SK-N-SH treated with all-trans-retinoic acid at 6 μM for 48 hours (cell line): ENCODE measurements at regions not wholly inside any gene's neighbourhood (a gene's known extent, or its start where the extent isn't known, plus 50 kb on each side); places are given as distances from the start of the nearest gene placed in this dataset.

Source experiments
- ATAC-seq: fragments of 200-7000 bp; cut with Tn5 transposase; 3 replicates; pipeline ENCODE4 v1.9.1; 2020; ENCODE audit warnings: mild to moderate bottlenecking, moderate library complexity
- ARNTL ChIP-seq: fragments of 450-650 bp; formaldehyde crosslinking; IDR thresholded peaks from 2 replicates; pipeline ENCODE4 v1.5.0; 2020; ENCODE audit warnings: low read depth, mild to moderate bottlenecking, moderate library complexity, borderline replicate concordance
- CSDC2 ChIP-seq: fragments of 250-450 bp; sonication (Bioruptor Pico); IDR thresholded peaks from 2 replicates; pipeline ENCODE4 v1.5.0; 2020; ENCODE audit warnings: mild to moderate bottlenecking, moderate library complexity
- ESRRG ChIP-seq: fragments of 250-450 bp; sonication (Bioruptor Pico); IDR thresholded peaks from 2 replicates; pipeline ENCODE4 v1.6.1; 2021; ENCODE audit warnings: mild to moderate bottlenecking
- GLIS3 ChIP-seq: fragments of 250-450 bp; sonication (Bioruptor Pico); IDR thresholded peaks from 2 replicates; pipeline ENCODE4 v1.5.0; 2020; ENCODE audit warnings: mild to moderate bottlenecking, moderate library complexity
- ISL1 ChIP-seq: fragments of 250-450 bp; sonication (Bioruptor Pico); IDR thresholded peaks from 2 replicates; pipeline ENCODE4 v2.1.2; 2022; ENCODE audit warnings: mild to moderate bottlenecking, moderate library complexity
- PPARA ChIP-seq: fragments of 250-450 bp; sonication (Bioruptor Pico); IDR thresholded peaks from 2 replicates; pipeline ENCODE4 v1.5.0; 2020; ENCODE audit warnings: mild to moderate bottlenecking, borderline replicate concordance
- SNAI2 ChIP-seq: fragments of 250-450 bp; sonication (Bioruptor Pico); IDR thresholded peaks from 2 replicates; pipeline ENCODE4 v1.5.0; 2020; ENCODE audit warnings: mild to moderate bottlenecking, moderate library complexity
- TCF4 ChIP-seq: fragments of 250-450 bp; sonication (Bioruptor Pico); IDR thresholded peaks from 2 replicates; pipeline ENCODE4 v1.8.0; 2021; ENCODE audit warnings: mild to moderate bottlenecking, moderate library complexity, borderline replicate concordance
- TOX ChIP-seq: fragments of 250-450 bp; sonication (Bioruptor Pico); IDR thresholded peaks from 2 replicates; pipeline ENCODE4 v1.8.0; 2021; ENCODE audit warnings: mild to moderate bottlenecking, moderate library complexity, borderline replicate concordance
- ZC3H10 ChIP-seq: fragments of 250-450 bp; sonication (Bioruptor Pico); IDR thresholded peaks from 2 replicates; pipeline ENCODE4 v1.5.1; 2021; ENCODE audit warnings: mild to moderate bottlenecking, moderate library complexity
- ZFP3 ChIP-seq: fragments of 250-450 bp; sonication (Bioruptor Pico); IDR thresholded peaks from 2 replicates; pipeline ENCODE4 v1.5.0; 2020; ENCODE audit warnings: mild to moderate bottlenecking, moderate library complexity
- ZFP30 ChIP-seq: fragments of 450-650 bp; formaldehyde crosslinking; IDR thresholded peaks from 2 replicates; pipeline ENCODE4 v1.5.0; 2022; ENCODE audit warnings: mild to moderate bottlenecking, moderate library complexity
- ZNF565 ChIP-seq: fragments of 450-650 bp; formaldehyde crosslinking; conservative IDR thresholded peaks from 2 replicates; pipeline ENCODE4 v1.5.0; 2020; ENCODE audit warnings: low read depth, mild to moderate bottlenecking, moderate library complexity
- ZNF70 ChIP-seq: fragments of 450-650 bp; formaldehyde crosslinking; IDR thresholded peaks from 2 replicates; pipeline ENCODE4 v1.5.0; 2020; ENCODE audit warnings: mild to moderate bottlenecking, moderate library complexity
- ZNF8 ChIP-seq: fragments of 450-650 bp; formaldehyde crosslinking; IDR thresholded peaks from 2 replicates; pipeline ENCODE4 v1.5.0; 2020; ENCODE audit warnings: mild to moderate bottlenecking, moderate library complexity
- TF ChIP-seq, protein P1 (sequence below): fragments of 250-450 bp; sonication (Bioruptor Pico); IDR thresholded peaks from 2 replicates; pipeline ENCODE4 v1.5.1; 2020; ENCODE audit warnings: low read depth, mild to moderate bottlenecking, moderate library complexity
- TF ChIP-seq, protein P2 (sequence below): fragments of 250-450 bp; sonication (Bioruptor Pico); IDR thresholded peaks from 2 replicates; pipeline ENCODE4 v1.8.0; 2020; ENCODE audit warnings: mild to moderate bottlenecking, moderate library complexity, borderline replicate concordance
- TF ChIP-seq, protein P3 (sequence below): fragments of 250-450 bp; sonication (Bioruptor Pico); IDR thresholded peaks from 2 replicates; pipeline ENCODE4 v1.5.0; 2020; ENCODE audit warnings: mild to moderate bottlenecking, moderate library complexity
- TF ChIP-seq, protein P4 (sequence below): fragments of 250-450 bp; sonication (Bioruptor Pico); IDR thresholded peaks from 2 replicates; pipeline ENCODE4 v1.5.1; 2021; ENCODE audit warnings: mild to moderate bottlenecking, moderate library complexity
- TF ChIP-seq, protein P5 (sequence below): fragments of 250-450 bp; sonication (Bioruptor Pico); IDR thresholded peaks from 2 replicates; pipeline ENCODE4 v1.8.0; 2021; ENCODE audit warnings: low read depth, mild to moderate bottlenecking, moderate library complexity, borderline replicate concordance

DNA sequence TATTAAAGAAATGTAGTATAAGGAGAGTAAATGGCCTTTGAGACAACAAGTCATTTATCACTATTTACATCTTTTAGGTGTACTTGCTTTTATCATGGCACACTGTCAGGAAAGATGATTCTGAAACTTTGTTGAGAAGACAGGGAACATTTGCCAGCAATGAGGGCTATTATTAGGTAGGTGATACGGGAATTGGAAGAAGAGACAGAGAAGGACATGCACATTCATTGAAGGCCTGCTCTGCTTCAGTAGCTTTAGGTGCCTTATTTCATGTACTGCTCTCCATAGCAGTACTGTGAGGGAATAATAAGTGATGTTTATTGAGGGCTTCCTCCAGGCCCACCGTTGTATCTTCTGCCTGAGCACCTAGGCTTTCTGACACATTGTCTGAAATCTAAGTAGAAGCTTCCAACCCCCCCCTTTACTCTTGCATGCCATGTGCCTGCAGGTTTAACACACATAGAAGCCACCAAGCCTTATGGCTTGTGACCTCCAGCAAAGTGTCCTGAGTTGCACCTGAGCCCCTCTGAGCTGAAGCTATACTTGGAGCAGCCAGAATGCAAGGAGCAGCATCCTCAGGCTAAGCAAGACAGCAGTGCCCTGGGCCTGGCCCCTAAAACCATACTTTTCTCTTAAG, 275.2 kb upstream of the VLDLR start:
- TF ChIP-seq ESRRG (CRISPR knock-in tag) (no peak), ZFP3 (CRISPR knock-in tag) (no peak), ZFP30 (CRISPR knock-in tag) (no peak), PPARA (no peak), ZNF8 (no peak), TCF4 (CRISPR knock-in tag) (no peak), CSDC2 (CRISPR knock-in tag) (no peak), ISL1 (CRISPR knock-in tag) (no peak)
- TF ChIP-seq, protein P1, sequence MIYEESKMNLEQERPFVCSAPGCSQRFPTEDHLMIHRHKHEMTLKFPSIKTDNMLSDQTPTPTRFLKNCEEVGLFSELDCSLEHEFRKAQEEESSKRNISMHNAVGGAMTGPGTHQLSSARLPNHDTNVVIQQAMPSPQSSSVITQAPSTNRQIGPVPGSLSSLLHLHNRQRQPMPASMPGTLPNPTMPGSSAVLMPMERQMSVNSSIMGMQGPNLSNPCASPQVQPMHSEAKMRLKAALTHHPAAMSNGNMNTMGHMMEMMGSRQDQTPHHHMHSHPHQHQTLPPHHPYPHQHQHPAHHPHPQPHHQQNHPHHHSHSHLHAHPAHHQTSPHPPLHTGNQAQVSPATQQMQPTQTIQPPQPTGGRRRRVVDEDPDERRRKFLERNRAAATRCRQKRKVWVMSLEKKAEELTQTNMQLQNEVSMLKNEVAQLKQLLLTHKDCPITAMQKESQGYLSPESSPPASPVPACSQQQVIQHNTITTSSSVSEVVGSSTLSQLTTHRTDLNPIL = no peak
- TF ChIP-seq, protein P2, sequence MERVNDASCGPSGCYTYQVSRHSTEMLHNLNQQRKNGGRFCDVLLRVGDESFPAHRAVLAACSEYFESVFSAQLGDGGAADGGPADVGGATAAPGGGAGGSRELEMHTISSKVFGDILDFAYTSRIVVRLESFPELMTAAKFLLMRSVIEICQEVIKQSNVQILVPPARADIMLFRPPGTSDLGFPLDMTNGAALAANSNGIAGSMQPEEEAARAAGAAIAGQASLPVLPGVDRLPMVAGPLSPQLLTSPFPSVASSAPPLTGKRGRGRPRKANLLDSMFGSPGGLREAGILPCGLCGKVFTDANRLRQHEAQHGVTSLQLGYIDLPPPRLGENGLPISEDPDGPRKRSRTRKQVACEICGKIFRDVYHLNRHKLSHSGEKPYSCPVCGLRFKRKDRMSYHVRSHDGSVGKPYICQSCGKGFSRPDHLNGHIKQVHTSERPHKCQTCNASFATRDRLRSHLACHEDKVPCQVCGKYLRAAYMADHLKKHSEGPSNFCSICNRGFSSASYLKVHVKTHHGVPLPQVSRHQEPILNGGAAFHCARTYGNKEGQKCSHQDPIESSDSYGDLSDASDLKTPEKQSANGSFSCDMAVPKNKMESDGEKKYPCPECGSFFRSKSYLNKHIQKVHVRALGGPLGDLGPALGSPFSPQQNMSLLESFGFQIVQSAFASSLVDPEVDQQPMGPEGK (CRISPR knock-in tag) = no peak
- TF ChIP-seq, protein P3, sequence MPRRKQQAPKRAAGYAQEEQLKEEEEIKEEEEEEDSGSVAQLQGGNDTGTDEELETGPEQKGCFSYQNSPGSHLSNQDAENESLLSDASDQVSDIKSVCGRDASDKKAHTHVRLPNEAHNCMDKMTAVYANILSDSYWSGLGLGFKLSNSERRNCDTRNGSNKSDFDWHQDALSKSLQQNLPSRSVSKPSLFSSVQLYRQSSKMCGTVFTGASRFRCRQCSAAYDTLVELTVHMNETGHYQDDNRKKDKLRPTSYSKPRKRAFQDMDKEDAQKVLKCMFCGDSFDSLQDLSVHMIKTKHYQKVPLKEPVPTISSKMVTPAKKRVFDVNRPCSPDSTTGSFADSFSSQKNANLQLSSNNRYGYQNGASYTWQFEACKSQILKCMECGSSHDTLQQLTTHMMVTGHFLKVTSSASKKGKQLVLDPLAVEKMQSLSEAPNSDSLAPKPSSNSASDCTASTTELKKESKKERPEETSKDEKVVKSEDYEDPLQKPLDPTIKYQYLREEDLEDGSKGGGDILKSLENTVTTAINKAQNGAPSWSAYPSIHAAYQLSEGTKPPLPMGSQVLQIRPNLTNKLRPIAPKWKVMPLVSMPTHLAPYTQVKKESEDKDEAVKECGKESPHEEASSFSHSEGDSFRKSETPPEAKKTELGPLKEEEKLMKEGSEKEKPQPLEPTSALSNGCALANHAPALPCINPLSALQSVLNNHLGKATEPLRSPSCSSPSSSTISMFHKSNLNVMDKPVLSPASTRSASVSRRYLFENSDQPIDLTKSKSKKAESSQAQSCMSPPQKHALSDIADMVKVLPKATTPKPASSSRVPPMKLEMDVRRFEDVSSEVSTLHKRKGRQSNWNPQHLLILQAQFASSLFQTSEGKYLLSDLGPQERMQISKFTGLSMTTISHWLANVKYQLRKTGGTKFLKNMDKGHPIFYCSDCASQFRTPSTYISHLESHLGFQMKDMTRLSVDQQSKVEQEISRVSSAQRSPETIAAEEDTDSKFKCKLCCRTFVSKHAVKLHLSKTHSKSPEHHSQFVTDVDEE (CRISPR knock-in tag) = no peak
- no peak for ATAC-seq

DNA sequence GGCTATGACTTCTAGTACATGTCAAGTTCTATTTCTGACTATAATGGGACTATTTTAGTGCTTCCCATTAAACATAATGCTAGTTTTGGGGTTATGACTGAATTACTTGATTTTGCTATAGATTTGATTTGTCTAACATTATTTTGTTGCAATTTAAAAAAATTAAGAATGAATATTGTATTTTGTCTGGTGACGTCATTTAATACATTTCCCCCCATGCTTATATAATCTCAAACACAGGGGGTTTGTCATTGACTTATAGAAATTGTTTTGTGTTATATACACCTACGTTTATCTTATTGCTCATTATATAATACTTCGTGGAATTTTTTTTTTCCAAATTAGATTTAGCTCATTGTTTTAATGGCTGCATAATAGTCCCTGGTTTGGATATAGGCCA, 270.3 kb upstream of the VLDLR start:
- no peak for TF ChIP-seq CSDC2 (CRISPR knock-in tag)
- no peak for TF ChIP-seq ZNF8
- no peak for TF ChIP-seq ZNF70 (CRISPR knock-in tag)
- TF ChIP-seq, protein P1 = no peak
- no peak for TF ChIP-seq ZFP30 (CRISPR knock-in tag)
- ATAC-seq = no peak

DNA sequence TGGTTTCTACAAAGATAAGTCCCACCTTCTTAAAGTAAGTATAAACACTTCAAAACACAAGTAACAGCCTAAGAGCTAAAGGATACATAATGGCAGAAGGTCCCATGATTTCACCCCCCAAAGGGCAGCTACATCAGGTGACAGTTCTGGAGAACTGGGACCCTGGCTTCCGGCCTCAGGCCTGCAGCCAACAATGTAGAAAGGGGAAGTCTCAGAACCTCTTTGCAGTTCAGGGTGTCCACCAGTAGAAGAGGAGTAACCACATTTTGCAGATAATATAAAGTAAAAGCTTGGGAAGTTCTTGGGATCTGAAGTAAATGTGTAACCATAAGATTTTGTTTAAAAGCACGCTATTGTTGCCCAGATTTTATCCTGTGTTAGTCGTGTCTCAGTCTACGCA, 267.4 kb upstream of the VLDLR start:
- TF ChIP-seq, protein P4, sequence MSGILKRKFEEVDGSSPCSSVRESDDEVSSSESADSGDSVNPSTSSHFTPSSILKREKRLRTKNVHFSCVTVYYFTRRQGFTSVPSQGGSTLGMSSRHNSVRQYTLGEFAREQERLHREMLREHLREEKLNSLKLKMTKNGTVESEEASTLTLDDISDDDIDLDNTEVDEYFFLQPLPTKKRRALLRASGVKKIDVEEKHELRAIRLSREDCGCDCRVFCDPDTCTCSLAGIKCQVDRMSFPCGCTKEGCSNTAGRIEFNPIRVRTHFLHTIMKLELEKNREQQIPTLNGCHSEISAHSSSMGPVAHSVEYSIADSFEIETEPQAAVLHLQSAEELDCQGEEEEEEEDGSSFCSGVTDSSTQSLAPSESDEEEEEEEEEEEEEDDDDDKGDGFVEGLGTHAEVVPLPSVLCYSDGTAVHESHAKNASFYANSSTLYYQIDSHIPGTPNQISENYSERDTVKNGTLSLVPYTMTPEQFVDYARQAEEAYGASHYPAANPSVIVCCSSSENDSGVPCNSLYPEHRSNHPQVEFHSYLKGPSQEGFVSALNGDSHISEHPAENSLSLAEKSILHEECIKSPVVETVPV (CRISPR knock-in tag) = no peak
- TF ChIP-seq ZNF565 (no peak), GLIS3 (CRISPR knock-in tag) (no peak), SNAI2 (CRISPR knock-in tag) (no peak), TOX (CRISPR knock-in tag) (no peak), ZNF8 (no peak), ARNTL (CRISPR knock-in tag) (no peak), ZNF70 (CRISPR knock-in tag) (no peak), TCF4 (CRISPR knock-in tag) (no peak), ZC3H10 (CRISPR knock-in tag) (no peak)
- TF ChIP-seq, protein P1 = no peak
- TF ChIP-seq, protein P3 (CRISPR knock-in tag) = no peak
- TF ChIP-seq, protein P5, sequence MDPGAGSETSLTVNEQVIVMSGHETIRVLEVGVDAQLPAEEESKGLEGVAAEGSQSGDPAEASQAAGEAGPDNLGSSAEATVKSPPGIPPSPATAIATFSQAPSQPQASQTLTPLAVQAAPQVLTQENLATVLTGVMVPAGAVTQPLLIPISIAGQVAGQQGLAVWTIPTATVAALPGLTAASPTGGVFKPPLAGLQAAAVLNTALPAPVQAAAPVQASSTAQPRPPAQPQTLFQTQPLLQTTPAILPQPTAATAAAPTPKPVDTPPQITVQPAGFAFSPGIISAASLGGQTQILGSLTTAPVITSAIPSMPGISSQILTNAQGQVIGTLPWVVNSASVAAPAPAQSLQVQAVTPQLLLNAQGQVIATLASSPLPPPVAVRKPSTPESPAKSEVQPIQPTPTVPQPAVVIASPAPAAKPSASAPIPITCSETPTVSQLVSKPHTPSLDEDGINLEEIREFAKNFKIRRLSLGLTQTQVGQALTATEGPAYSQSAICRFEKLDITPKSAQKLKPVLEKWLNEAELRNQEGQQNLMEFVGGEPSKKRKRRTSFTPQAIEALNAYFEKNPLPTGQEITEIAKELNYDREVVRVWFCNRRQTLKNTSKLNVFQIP (CRISPR knock-in tag) = no peak
- ATAC-seq = no peak
